GM12872 (cell line): ENCODE measurements at regions not wholly inside any gene's neighbourhood (a gene's known extent, or its start where the extent isn't known, plus 50 kb on each side); places are given as distances from the start of the nearest gene placed in this dataset.

ENCODE experiments used
- TF ChIP-seq, protein P1 (sequence below): IDR thresholded peaks from 3 replicates; pipeline ENCODE4 v1.5.1; 2011; ENCODE audit warnings: low read depth, mild to moderate bottlenecking, low read length, moderate library complexity; ENCODE audit not compliant: insufficient read depth

DNA sequence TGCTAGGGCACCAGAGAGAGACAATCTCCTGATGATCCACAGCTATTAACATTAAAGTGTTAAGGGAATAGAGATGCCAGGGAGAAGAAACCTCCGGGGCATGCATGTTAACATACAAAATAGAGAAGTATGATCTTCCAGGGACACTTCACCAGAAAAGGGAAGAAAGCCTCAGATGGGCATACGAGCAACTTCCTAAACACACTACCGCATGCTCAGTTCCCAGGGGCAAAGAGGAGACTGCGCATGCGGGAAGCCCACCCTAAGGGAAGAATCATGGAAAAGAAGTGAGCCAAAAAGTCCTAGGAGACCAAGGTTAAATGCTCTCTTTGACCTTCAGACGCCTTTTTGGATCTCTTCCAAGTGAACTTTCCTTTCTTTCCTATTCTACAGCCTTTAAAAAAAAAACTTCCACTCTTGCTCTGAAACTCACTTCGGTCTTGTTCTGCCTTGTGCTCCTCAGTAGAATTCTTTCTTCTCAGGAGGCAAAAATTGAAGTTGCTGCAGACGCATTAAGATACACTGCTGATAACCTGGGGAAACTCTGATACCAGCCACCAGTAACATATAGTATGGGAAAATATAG is 1211.3 kb downstream of the REEP3 start:
- TF ChIP-seq, protein P1, sequence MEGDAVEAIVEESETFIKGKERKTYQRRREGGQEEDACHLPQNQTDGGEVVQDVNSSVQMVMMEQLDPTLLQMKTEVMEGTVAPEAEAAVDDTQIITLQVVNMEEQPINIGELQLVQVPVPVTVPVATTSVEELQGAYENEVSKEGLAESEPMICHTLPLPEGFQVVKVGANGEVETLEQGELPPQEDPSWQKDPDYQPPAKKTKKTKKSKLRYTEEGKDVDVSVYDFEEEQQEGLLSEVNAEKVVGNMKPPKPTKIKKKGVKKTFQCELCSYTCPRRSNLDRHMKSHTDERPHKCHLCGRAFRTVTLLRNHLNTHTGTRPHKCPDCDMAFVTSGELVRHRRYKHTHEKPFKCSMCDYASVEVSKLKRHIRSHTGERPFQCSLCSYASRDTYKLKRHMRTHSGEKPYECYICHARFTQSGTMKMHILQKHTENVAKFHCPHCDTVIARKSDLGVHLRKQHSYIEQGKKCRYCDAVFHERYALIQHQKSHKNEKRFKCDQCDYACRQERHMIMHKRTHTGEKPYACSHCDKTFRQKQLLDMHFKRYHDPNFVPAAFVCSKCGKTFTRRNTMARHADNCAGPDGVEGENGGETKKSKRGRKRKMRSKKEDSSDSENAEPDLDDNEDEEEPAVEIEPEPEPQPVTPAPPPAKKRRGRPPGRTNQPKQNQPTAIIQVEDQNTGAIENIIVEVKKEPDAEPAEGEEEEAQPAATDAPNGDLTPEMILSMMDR, result no peak

DNA sequence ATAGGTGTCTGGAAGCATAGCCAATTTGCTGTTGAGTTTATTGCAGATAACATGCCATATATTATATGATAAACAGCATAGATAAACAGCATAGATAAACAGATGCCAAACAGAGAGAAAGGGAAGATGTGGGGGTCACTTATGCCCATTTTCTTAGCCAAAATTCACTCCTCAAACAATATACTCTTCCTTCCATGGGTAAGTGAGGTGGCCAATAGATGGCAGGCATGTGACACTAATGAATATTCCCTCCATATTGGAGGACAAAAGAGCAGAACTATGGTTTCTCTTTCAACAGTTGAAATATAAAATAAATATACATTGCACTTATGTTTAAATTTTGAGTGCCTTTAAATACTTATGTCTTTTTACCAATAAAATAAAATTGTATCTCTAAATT is 1212.8 kb downstream of the REEP3 start:
- TF ChIP-seq, protein P1, result no peak; the same call in 2 of the 3 replicates

DNA sequence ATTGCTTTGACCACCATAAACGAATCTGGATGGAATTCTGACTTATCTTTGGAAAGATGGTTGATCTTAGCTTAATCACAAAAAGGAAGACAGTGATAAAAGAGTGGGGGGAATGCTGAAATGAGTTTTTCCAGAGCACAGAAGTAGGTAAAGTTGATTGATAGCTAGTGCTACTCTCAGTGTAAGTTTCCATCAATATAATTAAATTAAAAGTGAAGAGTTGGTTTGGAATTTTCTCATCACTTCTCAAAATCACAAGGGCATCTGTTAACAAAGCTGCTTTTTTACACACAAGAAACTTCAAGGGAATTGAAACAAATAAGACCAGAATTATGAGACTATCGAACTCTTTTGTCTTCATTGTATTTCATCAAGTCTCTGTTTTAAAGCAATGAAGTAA is 1217.3 kb downstream of the REEP3 start:
- TF ChIP-seq, protein P1, result no peak

DNA sequence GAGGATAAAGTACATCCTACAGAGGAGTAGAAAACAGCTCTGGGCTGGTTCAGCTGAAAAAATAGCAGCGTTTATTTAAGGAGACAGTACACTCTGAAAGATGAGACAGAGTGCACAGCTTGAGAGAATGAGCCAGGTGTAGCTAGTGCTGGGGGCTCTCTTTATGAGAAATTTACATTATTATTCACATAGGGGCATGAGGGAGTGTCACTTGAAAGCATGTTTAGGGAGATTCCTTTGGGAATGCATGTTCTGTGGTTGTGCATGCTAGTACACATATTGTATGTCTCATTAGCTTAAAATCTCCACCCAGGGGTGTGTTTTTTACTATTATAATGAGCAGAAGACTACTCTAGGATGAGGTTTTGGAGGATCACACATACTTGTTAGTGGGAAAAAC is 1224.4 kb downstream of the REEP3 start:
- TF ChIP-seq, protein P1, result no peak

DNA sequence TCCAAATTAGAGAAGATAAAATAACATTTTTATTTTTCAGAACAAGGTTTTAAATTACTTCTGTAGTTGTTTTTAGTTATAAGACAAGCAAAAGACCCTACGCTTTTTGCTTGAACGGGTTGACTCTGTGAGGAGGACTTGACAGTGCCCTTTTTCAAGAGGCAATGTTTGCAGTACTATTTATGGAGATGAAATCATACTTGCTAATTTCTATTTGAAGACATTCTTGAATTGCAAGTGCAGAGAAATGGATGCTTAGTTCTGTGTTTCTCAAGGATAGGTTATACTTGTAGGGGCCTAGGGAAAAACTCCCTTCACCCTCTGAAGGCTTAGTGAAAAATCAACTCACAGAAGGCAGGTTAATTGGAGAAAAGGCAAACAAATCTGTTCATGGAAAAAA is 1229.5 kb downstream of the REEP3 start:
- TF ChIP-seq, protein P1, result no peak

DNA sequence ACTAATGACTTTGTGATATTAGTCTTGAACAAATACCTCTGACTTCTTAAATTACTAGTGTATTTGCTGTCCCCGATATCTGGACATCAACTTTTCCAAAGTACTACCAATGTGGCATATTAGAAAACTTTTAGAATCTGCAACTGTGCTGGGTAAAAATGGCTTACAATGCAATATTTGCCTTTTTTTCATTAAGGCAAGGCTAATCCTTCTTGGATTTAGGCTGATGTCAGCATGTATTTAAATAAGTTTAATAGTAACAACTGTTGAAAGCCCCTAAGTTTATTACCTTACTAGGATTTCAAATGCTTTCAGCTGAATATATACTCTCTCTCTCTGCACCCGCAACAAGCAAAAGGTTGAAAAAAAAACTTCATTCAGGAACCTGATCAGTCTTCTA is 1232.3 kb downstream of the REEP3 start:
- TF ChIP-seq, protein P1, result no peak

DNA sequence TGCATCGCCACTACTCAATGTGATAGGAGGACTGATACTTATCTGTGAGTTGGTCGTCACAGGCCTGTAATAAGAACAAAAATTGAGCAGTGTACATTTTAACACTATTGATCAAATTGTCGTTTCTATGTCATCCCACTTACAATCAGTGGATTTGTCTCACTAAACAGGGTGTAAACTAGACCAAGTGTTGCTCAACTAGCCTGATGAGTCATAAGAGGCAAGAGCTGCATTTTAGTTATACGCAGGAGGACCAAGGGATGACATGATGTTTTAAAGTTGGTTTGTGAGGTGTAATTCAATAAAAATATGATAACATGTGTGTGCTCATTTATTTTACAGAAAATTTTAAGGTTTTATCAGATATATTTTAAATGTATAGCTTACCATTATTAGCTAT is 1239.2 kb downstream of the REEP3 start:
- TF ChIP-seq, protein P1, result no peak
